ENCODE measurements at regions not wholly inside any gene's neighbourhood (a gene's known extent, or its start where the extent isn't known, plus 50 kb on each side); places are given as distances from the start of the nearest gene placed in this dataset.

GRCh38 chr10:124144536-124144935 lies 51.1 kb upstream of the CHST15 start:
- H3K18ac ChIP-seq (ENCODE audit: insufficient read length, low read depth, low read length): no peak overlapping the region
- H3K27ac ChIP-seq (ENCODE audit: insufficient read length, low read depth, low read length): no peak overlapping the region
- H3K4me1 ChIP-seq (ENCODE audit: insufficient read depth, low read length): no peaks in the 10 kb centered on the region
- no peaks in the 10 kb centered on the region for H3K9me3 ChIP-seq (ENCODE audit: control insufficient read depth, low read depth, low read length)
- peaks cover 6% of the 10 kb centered on the region for H3K27me3 Mint-ChIP-seq (ENCODE audit: low read depth)
- no peaks in the 10 kb centered on the region for H4K20me1 ChIP-seq (ENCODE audit: control insufficient read depth, insufficient read depth, insufficient read length)
- H2BK20ac ChIP-seq (ENCODE audit: low read depth, low read length, poor library complexity, severe bottlenecking): no peak overlapping the region
- no peaks in the 10 kb centered on the region for H3K79me2 ChIP-seq (ENCODE audit: insufficient read depth, low read length)
- H2AFZ ChIP-seq (ENCODE audit: low read length): no peak overlapping the region
- no peak overlapping the region for H2BK5ac ChIP-seq (ENCODE audit: insufficient read length, low read length)
- no CpG with 5 or more reads among the region's 9 CpGs for WGBS (ENCODE audit: extremely low coverage, insufficient read length, low lambda C conversion rate)
- H2AK5ac ChIP-seq (ENCODE audit: insufficient read length, low read length): no peak overlapping the region
- no peak overlapping the region for H3K9ac ChIP-seq (ENCODE audit: extremely low read depth, insufficient read length, low read length)
- no peak overlapping the region for H4K5ac ChIP-seq (ENCODE audit: insufficient read length, low read depth, low read length)
- no peaks in the 10 kb centered on the region for H3K23me2 ChIP-seq (ENCODE audit: insufficient read length, low read depth, low read length, poor library complexity, severe bottlenecking)
- H3K9me3 Mint-ChIP-seq: peaks cover 0 to 4% of the 10 kb centered on the region in 2 experiments; a peak in 2 of 5 replicates
- H3K36me3 Mint-ChIP-seq (ENCODE audit: insufficient read depth in 1 of 3, low read depth in 3 of 3): no peaks in the 10 kb centered on the region
- H3K27me3 ChIP-seq (ENCODE audit: insufficient read depth, low read length): no peaks in the 10 kb centered on the region
- no peak overlapping the region for H4K8ac ChIP-seq (replicated peaks; ENCODE audit: insufficient read length, low read depth, low read length)
- H3K4me3 Mint-ChIP-seq: no peak overlapping the region
- H3K4me2 ChIP-seq (ENCODE audit: insufficient read depth, insufficient read length, low read length): no peak overlapping the region
- H3K27ac Mint-ChIP-seq: no peak overlapping the region; a peak in 1 of 7 replicates
- H3K4me1 Mint-ChIP-seq: peaks cover 14 to 17% of the 10 kb centered on the region in 2 experiments
- H2BK120ac ChIP-seq (ENCODE audit: low read depth, low read length, poor library complexity, severe bottlenecking): no peak overlapping the region
- no peak overlapping the region for H2BK12ac ChIP-seq (ENCODE audit: insufficient read length, low read depth, low read length)
- no peak overlapping the region for H3K56ac ChIP-seq (ENCODE audit: insufficient read length, low read depth, low read length)
- no peak overlapping the region for H4K91ac ChIP-seq (ENCODE audit: insufficient read length, low read depth, low read length)
- H3K4ac ChIP-seq (ENCODE audit: low read depth, low read length): no peak overlapping the region
- no peak overlapping the region for H3T11ph ChIP-seq (ENCODE audit: low read length)
- H2BK15ac ChIP-seq (ENCODE audit: low read depth, low read length): no peak overlapping the region
- H3K23ac ChIP-seq (ENCODE audit: insufficient read length, low read depth, low read length): no peak overlapping the region
- TF ChIP-seq CTCF (conservative IDR thresholded peaks at IDR 0.05): no peak
- H3K79me1 ChIP-seq (ENCODE audit: insufficient read depth, low read depth, low read length, poor library complexity, severe bottlenecking): no peaks in the 10 kb centered on the region
- DNase-seq: no peak
- no peak overlapping the region for H3K14ac ChIP-seq (ENCODE audit: insufficient read depth, low read length)
